Aorta (tissue), 5 donors: ENCODE measurements at regions not wholly inside any gene's neighbourhood (a gene's known extent, or its start where the extent isn't known, plus 50 kb on each side); places are given as distances from the start of the nearest gene placed in this dataset.

Experiments used
- ATAC-seq: fragments of 200-7000 bp; cut with Tn5 transposase; one replicate; pipeline ENCODE4 v1.9.1; 2022; ENCODE audit warnings: moderate library complexity; ENCODE audit not compliant: low FRiP score
- DNase-seq, 2 donors: peaks; one replicate each; pipeline ENCODE4 v3.0.0-alpha.2; 2020
- H3K27ac ChIP-seq, 2 donors: one replicate each; pipeline ENCODE4 v1.5.1; 2013; ENCODE audit warnings: low read length in 2 of 2, mild to moderate bottlenecking in 2 of 2, moderate library complexity in 2 of 2, control low read depth in 1 of 2, inconsistent platforms in 1 of 2, low read depth in 1 of 2
- H3K27me3 ChIP-seq, 2 donors: one replicate each; pipeline ENCODE4 v1.6.1; 2013; ENCODE audit warnings: control low read depth in 1 of 2, low read length in 1 of 2, mild to moderate bottlenecking in 1 of 2, moderate library complexity in 1 of 2; ENCODE audit not compliant: insufficient read depth in 2 of 2, control insufficient read depth in 1 of 2
- H3K36me3 ChIP-seq, 2 donors: one replicate each; pipeline ENCODE4 v1.6.1; 2013; ENCODE audit warnings: control low read depth in 1 of 2, low read length in 1 of 2, mild to moderate bottlenecking in 1 of 2; ENCODE audit not compliant: insufficient read depth in 2 of 2, control insufficient read depth in 1 of 2
- H3K4me1 ChIP-seq, 2 donors: one replicate each; pipeline ENCODE4 v1.6.1; 2013; ENCODE audit warnings: low read length in 2 of 2, control low read depth in 1 of 2, mild to moderate bottlenecking in 1 of 2, moderate library complexity in 1 of 2; ENCODE audit not compliant: insufficient read depth in 2 of 2, control insufficient read depth in 1 of 2
- H3K4me3 ChIP-seq, 2 donors: one replicate each; pipeline ENCODE4 v1.5.1; 2013; ENCODE audit warnings: low read length in 2 of 2, control low read depth in 1 of 2, mild to moderate bottlenecking in 1 of 2
- H3K9me3 ChIP-seq: one replicate; pipeline ENCODE4 v1.6.1; 2013; ENCODE audit warnings: mild to moderate bottlenecking, low read length; ENCODE audit not compliant: control insufficient read depth
- WGBS, 2 donors: extraction: QIAGEN DNeasy Blood & Tissue Kit; methylation state at CpG; one replicate each; pipeline ENCODE4 v1.1.7; 2013; 5-methylcytosine and 5-hydroxymethylcytosine counted together
- intact Hi-C, 2 donors: fragments of 100-400 bp; cut with DNase I; formaldehyde crosslinking; loops; one replicate each; pipeline versions ENCODE4 v1.14.2 to v1.15.0; 2022
- donor health status: healthy with polysubstance abuse.
- donor health status: Bipolar disorder and iron deficiency.
- donor health status: DM: no; HTN: no; CAD: no.
- donor health status: DM: no; HTN: no; CAD: no.
- donor health status: DM: yes; HTN: yes; CAD: no.

DNA sequence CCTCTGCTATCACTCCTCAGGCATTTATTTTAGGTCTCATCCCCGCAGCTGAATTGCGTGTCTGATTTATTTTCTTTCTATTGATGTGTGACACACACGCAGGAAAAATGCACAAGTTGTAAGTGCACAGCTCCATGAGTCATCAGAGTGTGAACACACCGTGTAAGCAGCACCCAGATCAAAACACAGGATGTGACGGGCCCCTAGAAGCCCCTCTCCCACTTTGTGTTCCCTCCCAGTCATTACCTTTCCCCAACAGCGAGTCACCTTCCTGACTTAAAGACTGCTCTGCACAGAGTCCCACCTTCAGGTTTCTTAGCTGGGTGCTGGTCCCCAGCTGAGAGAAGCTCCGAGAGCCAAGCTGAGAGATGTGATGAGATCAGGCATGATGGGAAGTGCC lies 436.7 kb downstream of the MID1IP1 start:
- Histone ChIP-seq H3K4me3 (no peak overlapping the region), H3K36me3 (no peaks in the 10 kb centered on the region), H3K27me3 (no peaks in the 10 kb centered on the region), H3K27ac (no peak overlapping the region), H3K9me3 (no peaks in the 10 kb centered on the region), H3K4me1 (no peaks in the 10 kb centered on the region)
- no peak for DNase-seq
- WGBS, 2 donors, result 68 to 90% methylated on average over 7 of the region's 7 CpGs
- intact Hi-C loops, result no loop called here
- no peak for ATAC-seq

DNA sequence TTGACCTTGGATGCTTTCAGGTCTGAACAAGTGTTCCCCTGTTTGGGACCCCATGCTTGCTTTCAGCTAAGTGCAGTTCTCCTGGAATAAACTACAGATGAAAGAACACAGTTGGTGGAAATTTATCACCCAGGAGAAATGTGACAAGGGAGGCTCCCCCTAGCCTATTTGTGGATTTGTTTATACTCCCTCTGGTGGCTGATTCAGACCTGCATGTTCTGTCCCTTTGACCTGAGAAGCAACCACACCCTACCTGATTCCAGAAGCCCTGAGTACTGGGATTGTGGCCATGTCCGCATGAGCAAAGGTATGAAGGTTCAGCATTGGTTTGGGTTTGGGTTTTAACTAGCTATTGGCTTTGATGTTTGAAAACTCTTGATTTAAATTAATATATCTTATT lies 440.9 kb downstream of the MID1IP1 start:
- H3K9me3 ChIP-seq, result no peaks in the 10 kb centered on the region
- ATAC-seq, result no peak
- H3K36me3 ChIP-seq, result no peaks in the 10 kb centered on the region
- WGBS, 2 donors, result 74 to 92% methylated on average over 1 of the region's 1 CpG
- H3K4me1 ChIP-seq, result no peaks in the 10 kb centered on the region
- H3K27me3 ChIP-seq, result no peaks in the 10 kb centered on the region
- DNase-seq, result no peak
- no peak overlapping the region for H3K4me3 ChIP-seq
- H3K27ac ChIP-seq, result no peak overlapping the region
- intact Hi-C loops, result no loop called here

GRCh38 chrX:39244147-39244546 lies 442.9 kb downstream of the MID1IP1 start:
- Histone ChIP-seq H3K27ac (no peak overlapping the region), H3K4me1 (no peaks in the 10 kb centered on the region), H3K4me3 (no peak overlapping the region), H3K27me3 (no peaks in the 10 kb centered on the region), H3K36me3 (no peaks in the 10 kb centered on the region), H3K9me3 (no peaks in the 10 kb centered on the region)
- intact Hi-C loops, result no loop called here
- WGBS, 2 donors, result 90% methylated on average over 1 of the region's 1 CpG
- no peak for ATAC-seq
- DNase-seq, result no peak

DNA sequence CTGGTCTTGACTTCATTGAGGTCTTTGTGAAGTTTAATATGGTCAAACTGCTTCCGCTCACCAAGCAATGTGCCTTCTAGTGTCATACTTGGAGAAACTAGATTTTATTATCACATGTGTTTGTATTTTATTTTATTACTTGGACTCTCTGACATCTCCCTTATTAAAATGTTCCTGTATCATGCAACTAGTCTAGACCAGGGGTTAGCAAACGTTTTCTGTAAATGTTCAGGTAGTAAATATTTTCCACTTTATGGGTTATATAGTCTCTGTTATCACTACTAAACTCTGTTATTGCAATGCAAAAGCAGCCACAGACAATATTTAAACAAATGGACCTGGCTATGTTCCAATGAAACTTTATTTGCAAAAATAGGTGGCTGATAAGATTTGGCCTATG lies 443.8 kb downstream of the MID1IP1 start:
- Histone ChIP-seq H3K4me1 (no peaks in the 10 kb centered on the region), H3K27me3 (no peaks in the 10 kb centered on the region), H3K4me3 (no peak overlapping the region), H3K9me3 (no peaks in the 10 kb centered on the region), H3K36me3 (no peaks in the 10 kb centered on the region), H3K27ac (no peak overlapping the region)
- DNase-seq, result no peak
- WGBS, 2 donors, result 68 to 84% methylated on average over 2 of the region's 2 CpGs
- no peak for ATAC-seq
- intact Hi-C loops, result no loop called here

- WGBS, 2 donors, result 69 to 83% methylated on average over 5 of the region's 5 CpGs
- Histone ChIP-seq H3K4me3 (no peak overlapping the region), H3K36me3 (no peaks in the 10 kb centered on the region), H3K4me1 (no peaks in the 10 kb centered on the region), H3K9me3 (no peaks in the 10 kb centered on the region), H3K27ac (no peak overlapping the region), H3K27me3 (no peaks in the 10 kb centered on the region)
- intact Hi-C loops, result no loop called here
- ATAC-seq, result no peak
- DNase-seq, result no peak
Observed at GRCh38 chrX:39247536-39247935, 446.3 kb downstream of the MID1IP1 start.

DNA sequence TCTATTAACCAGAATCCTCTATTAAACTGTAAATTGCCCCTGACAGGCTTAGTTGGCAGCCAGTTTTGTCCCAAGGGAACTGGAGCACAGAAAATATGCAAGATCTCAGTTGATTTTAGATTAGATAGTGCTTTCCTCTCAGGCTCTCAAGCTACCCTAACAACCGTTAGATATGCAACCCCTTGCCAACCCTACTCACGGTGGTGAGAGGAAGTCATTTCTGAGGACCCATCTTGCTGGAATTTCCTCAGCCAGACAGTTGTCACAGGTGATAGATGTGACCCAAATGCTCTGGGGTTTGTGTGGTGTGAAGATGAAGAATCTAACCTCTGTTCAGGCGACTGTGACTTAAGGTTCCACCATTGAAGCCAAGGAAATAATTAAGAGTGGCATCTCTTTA lies 447.1 kb downstream of the MID1IP1 start:
- ATAC-seq (no peak), DNase-seq (no peak)
- no peaks in the 10 kb centered on the region for H3K27me3 ChIP-seq
- no peak overlapping the region for H3K4me3 ChIP-seq
- no peak overlapping the region for H3K27ac ChIP-seq
- 24 to 32% methylated on average over 3 of the region's 3 CpGs for WGBS, 2 donors
- no peaks in the 10 kb centered on the region for H3K4me1 ChIP-seq
- no peaks in the 10 kb centered on the region for H3K36me3 ChIP-seq
- intact Hi-C loops, result no loop called here
- no peaks in the 10 kb centered on the region for H3K9me3 ChIP-seq

DNA sequence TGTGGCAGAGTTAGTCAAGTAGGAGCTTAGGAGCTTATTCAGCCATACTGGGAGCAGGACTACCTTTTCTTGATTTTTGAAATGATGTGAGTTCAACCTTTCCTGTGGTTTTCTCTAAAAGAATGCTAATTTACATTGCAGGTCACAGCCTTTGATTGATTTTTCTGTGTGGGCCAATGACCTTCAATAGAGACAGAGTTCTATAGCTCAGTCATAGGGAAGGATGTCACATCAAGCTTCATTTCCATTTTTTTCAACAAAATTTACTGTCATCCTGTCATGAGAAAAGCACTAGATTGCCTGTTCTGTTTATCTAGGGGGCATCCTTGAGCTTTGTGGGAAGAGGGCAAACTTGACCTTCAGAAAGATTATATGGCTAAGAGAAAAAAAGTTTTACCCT lies 448.7 kb downstream of the MID1IP1 start:
- DNase-seq (no peak), ATAC-seq (no peak)
- Histone ChIP-seq H3K27ac (no peak overlapping the region), H3K4me3 (no peak overlapping the region), H3K36me3 (no peaks in the 10 kb centered on the region), H3K9me3 (no peaks in the 10 kb centered on the region), H3K4me1 (no peaks in the 10 kb centered on the region), H3K27me3 (no peaks in the 10 kb centered on the region)
- intact Hi-C loops, result no loop called here

DNA sequence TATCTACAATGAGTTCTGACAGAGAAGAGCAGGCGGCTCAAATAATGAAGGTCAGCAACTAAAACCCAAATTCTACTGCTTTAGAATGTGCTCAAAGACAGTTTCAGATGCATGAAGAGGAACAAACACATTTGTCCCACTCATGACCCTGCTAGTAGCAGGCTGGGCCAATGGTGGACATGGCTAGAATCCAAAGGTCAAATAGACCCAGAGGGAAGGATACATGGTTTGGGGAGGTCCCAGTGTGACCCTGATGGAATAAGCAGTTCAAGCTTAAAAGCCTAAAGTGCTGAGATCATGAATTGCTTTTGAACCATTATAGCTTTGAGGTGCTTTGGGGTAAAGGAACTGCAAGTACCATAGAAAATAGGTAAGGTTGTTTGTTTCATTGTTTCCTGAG lies 450.7 kb downstream of the MID1IP1 start:
- DNase-seq, result no peak
- no peaks in the 10 kb centered on the region for H3K36me3 ChIP-seq
- no peaks in the 10 kb centered on the region for H3K4me1 ChIP-seq
- no peaks in the 10 kb centered on the region for H3K27me3 ChIP-seq
- no peaks in the 10 kb centered on the region for H3K9me3 ChIP-seq
- H3K27ac ChIP-seq, result no peak overlapping the region
- intact Hi-C loops, result no loop called here
- WGBS, 2 donors, result 61 to 100% methylated on average over 1 of the region's 1 CpG
- ATAC-seq, result no peak
- no peak overlapping the region for H3K4me3 ChIP-seq

- H3K36me3 ChIP-seq, result no peaks in the 10 kb centered on the region
- H3K27me3 ChIP-seq, result no peaks in the 10 kb centered on the region
- H3K4me1 ChIP-seq, result no peaks in the 10 kb centered on the region
- no peaks in the 10 kb centered on the region for H3K9me3 ChIP-seq
- no peak for ATAC-seq
- no peak overlapping the region for H3K27ac ChIP-seq
- DNase-seq, result no peak
- no peak overlapping the region for H3K4me3 ChIP-seq
- intact Hi-C loops, result no loop called here
Observed at GRCh38 chrX:39253551-39253950, 452.3 kb downstream of the MID1IP1 start.

DNA sequence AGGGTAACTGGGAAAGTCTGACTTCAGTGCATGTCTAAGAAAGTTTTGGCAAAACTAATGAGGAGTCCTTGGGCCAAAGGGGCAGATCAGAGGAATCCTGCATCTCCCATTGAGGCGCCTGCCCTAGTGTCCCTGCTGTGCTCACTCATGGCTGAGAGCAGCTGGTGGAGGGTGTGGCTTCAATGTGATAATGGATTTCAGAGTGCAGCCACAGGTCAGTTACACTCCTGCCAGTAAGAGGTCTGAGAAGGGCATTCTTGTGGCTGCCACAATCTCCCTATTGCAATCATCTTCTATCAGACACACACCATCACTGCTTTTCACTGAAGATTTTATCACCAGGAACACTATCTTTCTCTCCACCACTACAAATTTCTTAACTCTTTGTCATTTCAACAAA lies 457.1 kb downstream of the MID1IP1 start:
- DNase-seq (no peak), ATAC-seq (no peak)
- H3K27me3 ChIP-seq, result no peaks in the 10 kb centered on the region
- WGBS, 2 donors, result 79 to 98% methylated on average over 1 of the region's 1 CpG
- H3K4me3 ChIP-seq, result no peak overlapping the region
- H3K27ac ChIP-seq, result no peak overlapping the region
- H3K4me1 ChIP-seq, result no peaks in the 10 kb centered on the region
- H3K9me3 ChIP-seq, result no peaks in the 10 kb centered on the region
- no peaks in the 10 kb centered on the region for H3K36me3 ChIP-seq
- intact Hi-C loops, result no loop called here
